SH-SY5Y (cell line): ENCODE measurements at regions not wholly inside any gene's neighbourhood (a gene's known extent, or its start where the extent isn't known, plus 50 kb on each side); places are given as distances from the start of the nearest gene placed in this dataset.

Source experiments
- GATA2 ChIP-seq: IDR thresholded peaks from 2 replicates; pipeline ENCODE4 v1.6.1; 2011; ENCODE audit warnings: mild to moderate bottlenecking, low read depth, low read length
- GATA3 ChIP-seq: IDR thresholded peaks from 2 replicates; pipeline ENCODE4 v1.6.1; 2011; ENCODE audit warnings: low read depth, mild to moderate bottlenecking, low read length, moderate library complexity

DNA sequence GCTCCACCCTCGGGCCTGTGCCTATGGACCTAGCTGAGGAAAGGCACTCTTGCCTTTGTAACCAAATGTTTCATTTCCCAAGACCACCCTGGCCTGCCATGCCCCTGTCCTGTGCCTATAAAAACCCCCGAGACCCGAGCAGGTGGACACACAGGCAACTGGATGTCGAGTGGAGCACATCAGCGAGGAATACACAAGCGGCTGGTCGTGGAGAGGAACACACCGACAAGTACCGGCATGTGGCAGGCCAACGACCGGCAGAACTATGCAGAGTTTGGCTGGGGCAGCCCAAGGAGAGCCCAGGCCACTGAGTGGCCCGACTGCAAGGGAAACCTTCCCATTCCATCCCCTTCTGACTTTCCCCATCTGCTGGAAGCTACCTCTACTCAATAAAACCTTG is 1963.8 kb upstream of the CELF4 start:
- TF ChIP-seq GATA2: no peak
- TF ChIP-seq GATA3: no peak
